ENCODE measurements at regions not wholly inside any gene's neighbourhood (a gene's known extent, or its start where the extent isn't known, plus 50 kb on each side); places are given as distances from the start of the nearest gene placed in this dataset.

- DNase-seq (ENCODE audit: insufficient read length, low spot score) (no peak), FAIRE-seq (no peak)
- TF ChIP-seq CTCF (IDR thresholded peaks at IDR 0.05; ENCODE audit: insufficient read depth, missing control alignments), result no peak
Measured at GRCh38 chr7:25536851-25537250, 308.6 kb upstream of the NPVF start.

DNA sequence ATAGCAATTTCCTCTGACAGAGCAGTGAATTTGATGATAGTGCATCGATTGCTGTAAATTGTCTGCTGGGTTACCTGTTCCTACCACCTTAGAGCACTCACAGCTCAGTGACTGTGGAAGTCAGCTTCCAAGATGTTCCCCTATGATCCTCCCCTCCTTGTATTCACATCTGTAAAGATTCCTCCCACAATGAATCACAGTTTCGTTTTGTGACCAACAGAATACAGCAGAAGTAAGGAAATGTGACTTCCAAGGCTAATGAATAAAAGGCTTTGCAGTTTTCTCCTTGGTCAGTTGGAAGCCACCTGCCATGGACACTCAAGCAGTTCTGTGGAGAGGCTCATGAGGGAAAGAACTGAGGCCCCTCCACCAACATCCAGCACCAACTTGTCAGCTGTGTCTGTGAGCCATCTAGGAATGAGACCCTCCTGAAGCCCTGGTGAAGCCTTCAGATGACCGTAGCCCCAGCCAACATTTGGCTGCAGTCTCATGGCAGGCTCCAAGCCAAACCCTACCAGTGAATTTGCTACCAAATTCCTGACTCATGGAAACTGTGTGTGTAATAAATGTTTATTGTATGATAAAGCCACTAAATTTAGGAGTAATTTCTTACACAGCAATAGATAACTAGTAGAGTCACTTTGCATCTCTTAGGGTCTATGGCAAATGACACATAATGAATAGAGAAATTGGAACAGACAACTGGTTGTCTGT is 309.5 kb upstream of the NPVF start:
- TF ChIP-seq CTCF (IDR thresholded peaks at IDR 0.05; ENCODE audit: insufficient read depth, missing control alignments), result no peak
- DNase-seq (ENCODE audit: insufficient read length, low spot score) (no peak), FAIRE-seq (no peak)

- FAIRE-seq (no peak), DNase-seq (ENCODE audit: insufficient read length, low spot score) (no peak)
- no peak for TF ChIP-seq CTCF (IDR thresholded peaks at IDR 0.05; ENCODE audit: insufficient read depth, missing control alignments)
Measured at GRCh38 chr7:25541094-25541821, 313.0 kb upstream of the NPVF start.

DNA sequence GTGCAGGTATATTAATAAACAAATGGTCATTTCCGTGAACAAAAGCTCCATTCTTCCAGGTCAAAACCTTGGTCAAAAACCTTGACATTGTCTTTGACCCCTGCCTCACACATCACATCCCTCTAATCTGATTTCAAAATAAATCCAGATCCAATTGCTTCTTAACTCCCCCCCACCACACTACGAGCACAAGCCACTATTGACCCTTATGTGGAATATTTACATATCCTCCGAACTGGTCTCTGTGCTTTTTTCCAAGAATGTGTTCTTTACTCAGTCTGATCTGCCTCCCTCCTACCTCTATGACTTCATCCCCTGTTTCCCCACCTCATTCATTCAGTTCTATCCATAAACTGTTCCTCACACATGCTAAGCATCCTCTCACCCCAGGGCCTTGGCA is 313.6 kb upstream of the NPVF start:
- DNase-seq (ENCODE audit: insufficient read length, low spot score) (no peak), FAIRE-seq (no peak)
- TF ChIP-seq CTCF (IDR thresholded peaks at IDR 0.05; ENCODE audit: insufficient read depth, missing control alignments), result no peak

- DNase-seq (ENCODE audit: insufficient read length, low spot score), result no peak
- no peak for TF ChIP-seq CTCF (IDR thresholded peaks at IDR 0.05; ENCODE audit: insufficient read depth, missing control alignments)
- FAIRE-seq, result no peak
Measured at GRCh38 chr7:25543210-25543609, 314.9 kb upstream of the NPVF start.

DNA sequence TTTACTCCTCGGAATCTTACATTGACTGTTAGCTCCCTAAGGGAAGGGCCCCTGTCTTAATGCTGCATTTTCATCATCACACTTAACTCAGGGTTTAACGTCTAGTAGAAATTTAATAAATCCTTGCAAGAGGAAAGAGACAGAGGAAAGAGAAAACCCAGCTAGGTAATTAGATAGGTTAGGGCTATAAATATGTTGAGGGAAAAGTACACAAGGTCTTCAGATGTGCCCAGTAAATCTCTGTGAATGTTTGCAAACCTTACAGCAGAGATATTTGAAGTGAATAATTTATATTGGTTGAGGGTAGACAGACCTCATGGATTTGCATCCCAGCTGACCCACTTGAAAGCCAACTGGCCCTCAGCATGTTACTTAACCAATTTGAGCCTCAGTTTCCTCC is 315.5 kb upstream of the NPVF start:
- DNase-seq (ENCODE audit: insufficient read length, low spot score) (no peak), FAIRE-seq (no peak)
- no peak for TF ChIP-seq CTCF (IDR thresholded peaks at IDR 0.05; ENCODE audit: insufficient read depth, missing control alignments)

DNA sequence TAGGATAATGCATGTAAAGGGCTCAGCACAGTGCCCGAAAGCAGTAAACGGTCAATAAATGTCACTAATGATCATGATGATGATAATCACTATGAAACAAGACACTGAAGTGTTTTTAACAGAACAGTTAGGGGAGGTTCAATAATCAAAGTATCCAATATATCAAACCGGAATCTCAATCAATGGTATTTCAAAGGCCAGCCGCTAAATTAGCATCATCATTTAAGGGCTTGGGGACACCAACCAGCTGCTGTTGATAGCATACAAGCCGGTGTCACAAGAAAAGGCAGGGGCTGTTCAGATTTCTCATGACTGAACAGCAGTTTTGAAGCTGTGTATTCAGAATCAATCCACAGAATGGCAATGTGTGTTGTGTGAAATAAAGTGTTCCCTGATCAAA is 316.0 kb upstream of the NPVF start:
- FAIRE-seq (no peak), DNase-seq (ENCODE audit: insufficient read length, low spot score) (no peak)
- TF ChIP-seq CTCF (IDR thresholded peaks at IDR 0.05; ENCODE audit: insufficient read depth, missing control alignments), result no peak

Measured in D721Med (cell line).